Breast epithelium (tissue), 3 donors: ENCODE measurements at regions not wholly inside any gene's neighbourhood (a gene's known extent, or its start where the extent isn't known, plus 50 kb on each side); places are given as distances from the start of the nearest gene placed in this dataset.

Experiments
- CTCF ChIP-seq, 3 donors: fragments of 450-650 bp; IDR thresholded peaks; one replicate each; pipeline ENCODE4 v1.5.1; 2016 to 2017; ENCODE audit warnings: antibody characterized with exemption in 3 of 3, mild to moderate bottlenecking in 3 of 3, moderate library complexity in 3 of 3
- POLR2A ChIP-seq: fragments of 450-650 bp; IDR thresholded peaks from one replicate; pipeline ENCODE4 v1.6.1; 2016; ENCODE audit warnings: antibody characterized with exemption, mild to moderate bottlenecking, moderate library complexity

GRCh38 chrX:120790118-120790517, 85.5 kb downstream of the CT47B1 start:
- TF ChIP-seq POLR2A: no peak
- TF ChIP-seq CTCF (IDR thresholded peaks at IDR 0.05): peak; percentile 23 to 66 (median 65)
